IPS DF 4.7 (cell line): ENCODE measurements at regions not wholly inside any gene's neighbourhood (a gene's known extent, or its start where the extent isn't known, plus 50 kb on each side); places are given as distances from the start of the nearest gene placed in this dataset.

Source experiments
- DNase-seq: peaks from one replicate; pipeline ENCODE4 v3.0.0-alpha.2; 2013; ENCODE audit warnings: low spot score; ENCODE audit errors: extremely low read depth

GRCh38 chr1:239268007-239268406 lies 118.4 kb upstream of the CHRM3 start:
- DNase-seq, result no peak

DNA sequence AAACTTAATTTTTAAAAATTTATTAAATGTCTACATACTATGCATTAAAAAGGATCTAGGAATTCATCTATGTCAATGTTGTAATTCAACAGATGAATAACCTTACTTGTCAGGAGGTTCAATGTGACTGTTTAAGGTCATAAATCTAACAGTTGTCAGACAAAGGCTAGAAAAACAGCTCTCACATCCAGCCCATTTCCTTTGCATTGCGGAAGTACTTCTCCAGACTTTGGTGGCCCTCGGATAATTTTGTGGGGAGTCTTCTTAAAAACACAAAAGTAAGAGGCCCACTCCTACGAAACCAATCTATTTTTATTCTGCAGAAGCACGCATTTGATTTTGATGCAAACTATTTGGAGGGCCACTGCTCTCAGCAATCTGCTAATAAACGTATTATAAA lies 122.6 kb upstream of the CHRM3 start:
- DNase-seq, result no peak

DNA sequence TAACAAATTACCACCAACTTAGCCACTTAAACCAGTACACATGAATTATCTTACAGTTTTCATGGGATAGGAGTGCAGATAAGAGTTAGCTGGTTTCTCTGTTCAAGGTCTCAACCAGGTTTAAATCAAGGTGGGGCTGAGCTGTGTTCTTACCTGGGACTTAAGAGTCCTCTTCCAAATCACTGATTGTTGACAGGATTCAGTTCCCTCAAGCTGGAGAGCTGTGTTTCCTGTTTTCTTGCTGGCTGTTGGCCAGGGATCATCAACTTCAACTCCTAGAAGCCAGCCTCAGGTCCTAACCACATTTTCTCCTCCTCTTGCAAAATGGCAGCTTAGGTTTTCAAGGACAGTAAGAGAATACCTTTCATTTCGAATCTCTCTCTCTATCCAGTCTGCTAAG lies 123.8 kb upstream of the CHRM3 start:
- DNase-seq, result no peak

DNA sequence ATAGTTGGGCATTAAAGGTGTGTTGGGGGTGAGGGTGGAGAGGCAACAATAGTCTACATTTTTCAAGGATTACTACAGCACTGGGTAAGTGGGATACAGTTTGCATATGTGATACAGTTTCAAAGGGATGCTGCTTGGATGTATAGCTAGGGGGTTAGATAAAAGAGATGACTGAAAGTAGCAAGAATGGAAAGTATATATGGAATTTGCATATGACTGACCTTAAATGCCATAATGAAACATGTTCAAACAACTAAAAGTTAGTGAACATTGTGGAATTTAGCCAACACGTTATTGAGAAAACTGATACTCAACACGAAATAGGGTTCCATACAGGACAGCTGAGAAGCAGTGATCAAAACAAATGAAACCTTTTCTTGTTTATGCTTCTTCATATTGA lies 124.8 kb upstream of the CHRM3 start:
- DNase-seq, result no peak

- no peak for DNase-seq
Measured at GRCh38 chr1:239260842-239261241, 125.5 kb upstream of the CHRM3 start.

DNA sequence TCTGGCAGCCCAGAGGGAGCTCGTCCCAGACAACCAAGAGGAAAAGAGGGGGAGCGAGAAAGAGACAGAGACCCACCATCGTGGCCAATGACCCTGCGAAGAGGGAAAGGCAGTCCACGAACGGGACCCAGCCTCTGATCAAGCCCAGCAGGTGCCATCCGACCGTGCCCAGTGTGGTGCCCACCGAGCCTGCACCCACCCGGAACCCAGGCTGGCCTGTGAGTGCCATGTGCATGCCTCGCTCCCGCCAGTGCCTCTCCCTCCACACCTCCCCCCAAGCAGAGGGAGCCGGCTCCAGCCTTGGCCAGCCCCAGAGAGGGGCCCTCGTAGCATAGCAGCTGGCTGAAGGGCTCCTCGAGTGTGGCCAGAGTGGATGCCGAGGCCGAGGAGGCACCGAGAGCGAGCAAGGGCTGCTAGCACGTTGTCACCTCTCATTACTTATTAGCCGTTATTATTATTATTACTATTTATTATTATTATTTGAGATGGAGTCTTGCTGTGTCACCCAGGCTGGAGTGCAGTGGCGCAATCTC lies 130.7 kb upstream of the CHRM3 start:
- DNase-seq, result no peak

GRCh38 chr1:239254999-239255398 lies 131.4 kb upstream of the CHRM3 start:
- DNase-seq, result no peak

DNA sequence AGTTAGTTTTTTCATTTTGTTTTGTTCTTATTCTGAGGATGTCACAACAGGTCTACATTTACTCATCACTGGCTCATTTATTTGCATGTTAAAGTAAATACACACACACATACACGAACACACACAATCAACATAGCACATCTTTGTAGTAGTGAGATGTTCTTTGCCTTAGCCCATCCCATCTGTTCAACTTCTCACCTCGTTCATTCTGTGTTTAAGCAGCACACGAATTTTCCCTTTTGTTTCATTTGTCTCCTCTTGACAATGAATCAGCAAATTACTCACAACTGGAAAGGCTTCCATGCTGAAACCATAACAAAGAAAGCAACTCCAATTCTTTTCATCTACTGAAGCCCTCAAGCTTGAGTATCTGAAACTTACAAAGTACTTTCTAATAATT lies 133.3 kb upstream of the CHRM3 start:
- DNase-seq, result no peak

DNA sequence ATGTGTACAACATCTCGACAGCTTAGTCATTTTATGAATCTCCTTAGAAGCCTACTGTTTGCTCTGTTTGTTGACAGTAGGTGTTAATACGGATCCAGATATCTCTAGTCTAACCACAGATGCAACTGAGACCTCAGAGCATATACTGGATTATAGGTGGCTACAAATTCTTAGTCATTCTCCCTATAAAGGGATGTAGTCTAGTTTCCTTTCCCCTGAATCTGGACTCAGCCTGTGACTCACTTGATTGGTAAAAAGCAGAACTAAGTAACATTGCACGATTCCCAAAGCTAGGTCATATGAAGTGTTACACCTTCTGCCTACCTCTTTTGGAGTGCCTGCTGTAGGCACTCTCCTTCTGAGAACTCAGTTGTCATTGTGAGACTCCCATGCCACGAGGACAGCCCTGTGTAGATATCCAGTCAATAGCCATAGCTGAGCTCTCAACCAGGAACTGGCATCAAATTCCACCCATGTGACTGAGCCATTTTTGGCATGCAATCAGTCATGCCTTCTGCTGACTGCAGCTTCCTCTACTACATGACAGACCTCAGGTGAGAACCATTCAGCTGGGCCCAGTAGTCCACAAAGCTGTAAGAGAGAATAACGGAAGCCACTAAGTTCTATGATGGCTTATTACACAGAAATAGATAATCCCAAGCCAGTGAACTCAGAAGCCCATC lies 135.9 kb upstream of the CHRM3 start:
- no peak for DNase-seq

- DNase-seq, result no peak
Measured at GRCh38 chr1:239247285-239247684, 139.1 kb upstream of the CHRM3 start.

GRCh38 chr1:239244084-239244483 lies 142.3 kb upstream of the CHRM3 start:
- DNase-seq, result no peak

DNA sequence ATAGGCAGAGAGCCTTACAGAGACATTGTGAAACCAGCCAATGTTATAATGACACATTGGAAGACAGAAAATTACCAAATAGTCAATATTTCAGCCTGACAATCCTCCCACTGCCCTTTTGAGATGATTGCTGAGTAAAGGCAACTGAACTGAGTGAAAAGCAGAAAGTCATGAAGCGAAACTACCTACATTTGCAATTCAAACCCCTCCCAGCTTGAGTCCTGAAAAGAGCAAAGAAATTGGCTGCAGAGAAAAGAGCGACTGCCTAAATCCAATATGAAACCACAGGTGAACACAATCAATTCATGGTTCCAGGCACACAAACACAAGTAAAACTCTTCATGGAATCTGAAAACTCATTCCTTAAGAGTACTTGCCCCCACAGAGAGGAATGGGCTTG lies 143.4 kb upstream of the CHRM3 start:
- DNase-seq, result no peak

- no peak for DNase-seq
Measured at GRCh38 chr1:239242404-239242803, 144.0 kb upstream of the CHRM3 start.

GRCh38 chr1:239240736-239241135 lies 145.6 kb upstream of the CHRM3 start:
- DNase-seq, result no peak

- no peak for DNase-seq
Measured at GRCh38 chr1:239239529-239239928, 146.8 kb upstream of the CHRM3 start.

DNA sequence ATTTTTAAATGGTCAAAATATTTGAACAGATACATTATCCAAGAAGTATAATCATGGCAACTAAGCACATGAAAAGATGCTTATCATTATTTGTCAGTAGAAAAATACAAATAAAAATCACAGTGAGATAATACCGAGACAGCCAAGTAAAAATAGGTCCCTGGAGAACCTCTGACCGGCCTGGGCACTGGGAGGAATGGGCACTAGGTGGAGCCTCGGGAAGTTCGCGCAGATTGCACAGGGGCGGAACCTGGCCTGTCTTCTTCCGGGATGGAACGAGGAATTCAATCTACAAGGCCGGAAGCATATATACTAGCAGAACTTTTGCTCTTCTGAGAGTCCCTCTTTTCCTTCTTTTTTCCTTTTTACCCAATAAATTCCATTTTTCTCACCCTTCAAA lies 148.5 kb upstream of the CHRM3 start:
- DNase-seq, result no peak

DNA sequence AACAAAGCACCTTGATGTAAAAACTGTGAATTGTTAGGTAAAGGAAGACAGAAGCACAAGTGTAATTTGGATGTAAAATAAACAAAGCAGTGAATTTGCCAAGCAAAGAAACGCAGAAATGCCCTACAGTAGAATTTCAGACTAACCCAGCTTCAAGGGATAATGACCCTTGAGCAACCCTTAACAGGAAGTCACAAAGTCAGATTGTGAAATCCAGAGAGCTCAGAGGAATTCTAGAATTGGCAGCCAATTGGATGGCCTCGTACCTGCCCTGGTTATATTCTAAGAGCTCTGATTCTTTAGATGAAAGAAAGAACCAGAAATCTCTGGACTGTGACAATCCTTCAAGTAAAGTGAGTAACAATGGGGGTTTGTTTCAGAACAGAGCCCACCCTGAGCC lies 152.7 kb upstream of the CHRM3 start:
- no peak for DNase-seq

DNA sequence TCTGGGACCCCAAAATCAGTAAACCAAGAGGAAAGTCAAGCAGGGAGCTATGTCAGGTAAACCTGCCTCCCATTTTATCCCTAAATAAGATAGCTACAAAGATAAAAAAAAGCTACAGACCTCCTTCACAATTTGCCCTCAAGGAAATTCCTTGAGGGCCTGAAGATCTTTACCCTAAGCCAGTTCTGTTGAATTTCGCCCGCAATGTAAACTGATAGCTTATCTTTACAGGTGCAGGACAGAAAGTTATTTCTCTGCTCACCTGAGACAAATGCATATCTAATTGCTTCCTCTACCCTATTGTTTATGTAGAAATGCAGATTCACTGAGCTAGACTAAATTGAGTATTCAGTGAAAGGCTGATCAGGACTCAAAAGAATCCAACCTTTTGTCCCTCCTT lies 153.4 kb upstream of the CHRM3 start:
- DNase-seq, result no peak

GRCh38 chr1:239228451-239228850 lies 157.9 kb upstream of the CHRM3 start:
- DNase-seq, result no peak

DNA sequence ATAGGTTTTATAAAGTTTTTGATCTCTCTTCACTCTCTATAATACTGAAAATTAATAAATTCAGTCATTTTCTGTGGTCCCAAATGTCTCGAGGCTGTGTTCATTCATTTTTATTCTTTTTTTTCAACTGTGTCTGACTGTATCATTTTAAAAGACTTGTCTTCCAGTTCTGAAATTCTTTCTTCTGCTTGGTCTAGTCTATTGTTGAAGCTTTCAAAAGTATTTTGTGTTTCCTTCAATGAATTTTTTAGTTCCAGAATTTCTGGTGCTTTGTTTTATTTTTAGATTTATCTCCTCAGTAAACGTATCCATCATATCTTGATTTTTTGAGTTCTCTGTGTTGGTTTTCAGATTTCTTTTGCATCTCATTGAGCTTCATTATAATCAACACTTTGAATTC lies 161.0 kb upstream of the CHRM3 start:
- DNase-seq, result no peak

- no peak for DNase-seq
Measured at GRCh38 chr1:239224100-239224499, 162.3 kb upstream of the CHRM3 start.

- DNase-seq, result no peak
Measured at GRCh38 chr1:239222999-239223398, 163.4 kb upstream of the CHRM3 start.

GRCh38 chr1:239221656-239222055 lies 164.7 kb upstream of the CHRM3 start:
- DNase-seq, result no peak

DNA sequence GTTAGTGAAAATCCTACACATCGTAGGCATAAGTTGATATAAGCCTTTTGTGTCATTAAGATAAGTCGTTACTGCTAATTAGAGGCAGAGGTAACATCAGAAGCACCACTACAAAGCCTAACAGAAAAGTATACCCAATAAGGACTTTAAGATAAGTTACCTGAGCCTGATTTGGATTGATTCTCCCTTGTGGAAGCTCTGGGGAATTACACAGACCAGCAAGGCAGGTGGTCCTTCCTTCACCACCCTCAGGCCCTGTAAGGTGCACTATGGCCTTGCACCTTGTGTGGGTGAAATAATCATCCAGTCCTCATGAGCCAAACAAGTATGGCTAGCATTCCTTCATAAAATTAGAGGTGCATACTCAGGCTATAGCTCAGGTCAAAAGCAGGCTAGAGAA lies 166.7 kb upstream of the CHRM3 start:
- DNase-seq, result no peak
